ENCODE measurements at regions not wholly inside any gene's neighbourhood (a gene's known extent, or its start where the extent isn't known, plus 50 kb on each side); places are given as distances from the start of the nearest gene placed in this dataset.

GRCh38 chr3:145735631-145736030, 425.4 kb downstream of the PLOD2 start:
- Histone ChIP-seq H3K9me3 (ENCODE audit: low read length) (no peaks in the 10 kb centered on the region), H3K79me2 (replicated peaks; ENCODE audit: insufficient read depth, low read length) (no peaks in the 10 kb centered on the region), H3K9ac (ENCODE audit: low read length) (no peak overlapping the region), H2AFZ (ENCODE audit: low read depth, low read length) (no peak overlapping the region), H3K4me3 (ENCODE audit: low read length) (no peak overlapping the region), H3K36me3 (ENCODE audit: insufficient read depth, low read length) (no peaks in the 10 kb centered on the region), H3K27ac (ENCODE audit: low read length) (no peak overlapping the region), H3K27me3 (ENCODE audit: insufficient read depth, low read depth, low read length) (no peaks in the 10 kb centered on the region), H4K20me1 (ENCODE audit: insufficient read depth) (no peaks in the 10 kb centered on the region), H3F3A (ENCODE audit: insufficient read depth, low read length, poor library complexity, severe bottlenecking) (no peaks in the 10 kb centered on the region), H3K4me2 (ENCODE audit: low read length) (no peak overlapping the region), H3K9me2 (ENCODE audit: insufficient read depth, low read length) (no peaks in the 10 kb centered on the region)
- TF ChIP-seq RAD21 (conservative IDR thresholded peaks at IDR 0.05), result no peak
- no peak for TF ChIP-seq EZH2 (IDR thresholded peaks at IDR 0.05; ENCODE audit: borderline replicate concordance, insufficient read depth, low read length, poor library complexity, severe bottlenecking)

- no peak overlapping the region for H3K9ac ChIP-seq (ENCODE audit: low read length)
- no peak overlapping the region for H2AFZ ChIP-seq (ENCODE audit: low read depth, low read length)
- H4K20me1 ChIP-seq (ENCODE audit: insufficient read depth), result no peaks in the 10 kb centered on the region
- no peaks in the 10 kb centered on the region for H3K27me3 ChIP-seq (ENCODE audit: insufficient read depth, low read depth, low read length)
- TF ChIP-seq CTCF (IDR thresholded peaks at IDR 0.05; ENCODE audit: poor library complexity, severe bottlenecking) (no peak), SMC3 (conservative IDR thresholded peaks at IDR 0.05; ENCODE audit: poor library complexity) (no peak)
- no peaks in the 10 kb centered on the region for H3F3A ChIP-seq (ENCODE audit: insufficient read depth, low read length, poor library complexity, severe bottlenecking)
- no peaks in the 10 kb centered on the region for H3K9me3 ChIP-seq (ENCODE audit: low read length)
- H3K27ac ChIP-seq (ENCODE audit: low read length), result no peak overlapping the region
- no peaks in the 10 kb centered on the region for H3K36me3 ChIP-seq (ENCODE audit: insufficient read depth, low read length)
- no peaks in the 10 kb centered on the region for H3K9me2 ChIP-seq (ENCODE audit: insufficient read depth, low read length)
- H3K4me2 ChIP-seq (ENCODE audit: low read length), result no peak overlapping the region
- no peak overlapping the region for H3K4me3 ChIP-seq (ENCODE audit: low read length)
- no peaks in the 10 kb centered on the region for H3K79me2 ChIP-seq (replicated peaks; ENCODE audit: insufficient read depth, low read length)
Observed at GRCh38 chr3:145737952-145738351, 423.0 kb downstream of the PLOD2 start.

- Histone ChIP-seq H3K4me2 (ENCODE audit: low read length) (no peak overlapping the region), H3K79me2 (replicated peaks; ENCODE audit: insufficient read depth, low read length) (no peaks in the 10 kb centered on the region), H3F3A (ENCODE audit: insufficient read depth, low read length, poor library complexity, severe bottlenecking) (no peaks in the 10 kb centered on the region), H3K36me3 (ENCODE audit: insufficient read depth, low read length) (no peaks in the 10 kb centered on the region), H4K20me1 (ENCODE audit: insufficient read depth) (no peaks in the 10 kb centered on the region), H3K9ac (ENCODE audit: low read length) (no peak overlapping the region), H2AFZ (ENCODE audit: low read depth, low read length) (no peak overlapping the region), H3K4me3 (ENCODE audit: low read length) (no peak overlapping the region), H3K27me3 (ENCODE audit: insufficient read depth, low read depth, low read length) (no peaks in the 10 kb centered on the region), H3K27ac (ENCODE audit: low read length) (no peak overlapping the region), H3K9me3 (ENCODE audit: low read length) (no peaks in the 10 kb centered on the region), H3K9me2 (ENCODE audit: insufficient read depth, low read length) (no peaks in the 10 kb centered on the region)
- TF ChIP-seq REST (IDR thresholded peaks at IDR 0.05; ENCODE audit: borderline replicate concordance) (no peak), RAD21 (conservative IDR thresholded peaks at IDR 0.05) (no peak), EP300 (conservative IDR thresholded peaks at IDR 0.05; ENCODE audit: poor library complexity, severe bottlenecking) (no peak), MXI1 (conservative IDR thresholded peaks at IDR 0.05; ENCODE audit: poor library complexity, severe bottlenecking) (no peak), SMC3 (conservative IDR thresholded peaks at IDR 0.05; ENCODE audit: poor library complexity) (no peak), TAF1 (IDR thresholded peaks at IDR 0.05; ENCODE audit: low read depth) (no peak), EZH2 (IDR thresholded peaks at IDR 0.05; ENCODE audit: borderline replicate concordance, insufficient read depth, low read length, poor library complexity, severe bottlenecking) (no peak), POLR2AphosphoS5 (IDR thresholded peaks at IDR 0.05) (no peak), CTCF (IDR thresholded peaks at IDR 0.05; ENCODE audit: poor library complexity, severe bottlenecking) (no peak)
Observed at GRCh38 chr3:145739926-145740325, 421.1 kb downstream of the PLOD2 start.
